ENCODE measurements at regions not wholly inside any gene's neighbourhood (a gene's known extent, or its start where the extent isn't known, plus 50 kb on each side); places are given as distances from the start of the nearest gene placed in this dataset.
"Not testable (repeated sequence)": the region's sequence is repeated elsewhere in the genome, so short reads cannot be mapped to it uniquely, and the experiment has no call there.

- TF ChIP-seq CTCF (IDR thresholded peaks at IDR 0.05; ENCODE audit: low read length) (no peak), EZH2 (IDR thresholded peaks at IDR 0.05; ENCODE audit: borderline replicate concordance, low read length) (no peak)
- Histone ChIP-seq H3K9me3 (ENCODE audit: low read length) (no peaks in the 10 kb centered on the region), H3F3A (ENCODE audit: insufficient read depth, low read length) (no peaks in the 10 kb centered on the region), H3K79me2 (ENCODE audit: insufficient read depth, low read length) (no peaks in the 10 kb centered on the region), H3K9me2 (ENCODE audit: low read depth, low read length) (no peaks in the 10 kb centered on the region), H3K4me2 (ENCODE audit: low read length) (no peak overlapping the region), H3K9ac (ENCODE audit: low read length) (no peak overlapping the region), H3K27me3 (ENCODE audit: insufficient read depth, low read length) (no peaks in the 10 kb centered on the region), H3K4me3 (ENCODE audit: low read depth, low read length, poor library complexity, severe bottlenecking) (no peak overlapping the region), H4K20me1 (ENCODE audit: insufficient read depth, low read length) (no peaks in the 10 kb centered on the region), H3K36me3 (ENCODE audit: insufficient read depth, low read length) (no peaks in the 10 kb centered on the region), H2AFZ (ENCODE audit: low read length) (no peak overlapping the region), H3K27ac (ENCODE audit: low read depth, low read length, poor library complexity, severe bottlenecking) (no peak overlapping the region), H3K4me1 (ENCODE audit: insufficient read depth, low read length, severe bottlenecking) (no peaks in the 10 kb centered on the region)
Observed at GRCh38 chr6:48658915-48659314, 547.9 kb upstream of the PTCHD4 start.

- no peaks in the 10 kb centered on the region for H3K27me3 ChIP-seq (ENCODE audit: insufficient read depth, low read length)
- no peaks in the 10 kb centered on the region for H3K9me3 ChIP-seq (ENCODE audit: low read length)
- H4K20me1 ChIP-seq (ENCODE audit: insufficient read depth, low read length): no peaks in the 10 kb centered on the region
- H3K4me2 ChIP-seq (ENCODE audit: low read length): no peak overlapping the region
- H3K9me2 ChIP-seq (ENCODE audit: low read depth, low read length): no peaks in the 10 kb centered on the region
- no peaks in the 10 kb centered on the region for H3K79me2 ChIP-seq (ENCODE audit: insufficient read depth, low read length)
- no peaks in the 10 kb centered on the region for H3K36me3 ChIP-seq (ENCODE audit: insufficient read depth, low read length)
- H3K4me3 ChIP-seq (ENCODE audit: low read depth, low read length, poor library complexity, severe bottlenecking): no peak overlapping the region
- H3F3A ChIP-seq (ENCODE audit: insufficient read depth, low read length): no peaks in the 10 kb centered on the region
- H3K9ac ChIP-seq (ENCODE audit: low read length): no peak overlapping the region
- H2AFZ ChIP-seq (ENCODE audit: low read length): no peak overlapping the region
- H3K4me1 ChIP-seq (ENCODE audit: insufficient read depth, low read length, severe bottlenecking): no peaks in the 10 kb centered on the region
- no peak overlapping the region for H3K27ac ChIP-seq (ENCODE audit: low read depth, low read length, poor library complexity, severe bottlenecking)
- TF ChIP-seq EZH2 (IDR thresholded peaks at IDR 0.05; ENCODE audit: borderline replicate concordance, low read length) (no peak), CTCF (IDR thresholded peaks at IDR 0.05; ENCODE audit: low read length) (no peak)
Observed at GRCh38 chr6:48641544-48641943, 530.5 kb upstream of the PTCHD4 start.

DNA sequence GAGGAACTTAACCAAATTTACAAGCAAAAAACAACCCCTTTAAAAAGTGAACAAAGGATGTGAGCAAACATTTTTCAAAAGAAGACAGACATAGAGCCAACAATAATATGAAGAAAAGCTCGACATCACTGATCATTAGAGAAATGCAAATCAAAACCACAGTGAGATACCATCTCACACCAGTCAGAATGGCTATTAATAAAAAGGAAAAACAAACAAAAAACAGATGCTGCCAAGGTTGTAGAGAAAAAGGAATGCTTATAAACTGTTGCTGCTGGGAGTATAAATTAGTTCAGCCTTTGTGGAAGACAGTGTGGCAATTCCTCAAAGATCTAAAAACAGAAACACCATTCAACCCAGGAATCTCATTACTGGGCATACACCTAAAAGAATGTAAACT is 527.8 kb upstream of the PTCHD4 start:
- H3K79me2 ChIP-seq (ENCODE audit: insufficient read depth, low read length); H3K9me3 ChIP-seq (ENCODE audit: low read length); H3K4me3 ChIP-seq (ENCODE audit: low read depth, low read length, poor library complexity, severe bottlenecking); H3K4me1 ChIP-seq (ENCODE audit: insufficient read depth, low read length, severe bottlenecking); H3K9me2 ChIP-seq (ENCODE audit: low read depth, low read length); H3K36me3 ChIP-seq (ENCODE audit: insufficient read depth, low read length); H3K4me2 ChIP-seq (ENCODE audit: low read length); H3K27ac ChIP-seq (ENCODE audit: low read depth, low read length, poor library complexity, severe bottlenecking); H4K20me1 ChIP-seq (ENCODE audit: insufficient read depth, low read length); H3K27me3 ChIP-seq (ENCODE audit: insufficient read depth, low read length); H3F3A ChIP-seq (ENCODE audit: insufficient read depth, low read length); H3K9ac ChIP-seq (ENCODE audit: low read length); H2AFZ ChIP-seq (ENCODE audit: low read length): not testable (repeated sequence)

GRCh38 chr6:48630511-48630910 is 519.5 kb upstream of the PTCHD4 start:
- H2AFZ ChIP-seq (ENCODE audit: low read length): no peak overlapping the region
- TF ChIP-seq CTCF (IDR thresholded peaks at IDR 0.05; ENCODE audit: low read length) (no peak), EZH2 (IDR thresholded peaks at IDR 0.05; ENCODE audit: borderline replicate concordance, low read length) (no peak)
- no peaks in the 10 kb centered on the region for H3F3A ChIP-seq (ENCODE audit: insufficient read depth, low read length)

More at GRCh38 chr6:48630511-48630910, 519.5 kb upstream of the PTCHD4 start:
- Histone ChIP-seq H3K9me3 (ENCODE audit: low read length) (no peaks in the 10 kb centered on the region), H3K4me1 (ENCODE audit: insufficient read depth, low read length, severe bottlenecking) (no peaks in the 10 kb centered on the region), H3K4me2 (ENCODE audit: low read length) (no peak overlapping the region), H3K36me3 (ENCODE audit: insufficient read depth, low read length) (no peaks in the 10 kb centered on the region), H3K9me2 (ENCODE audit: low read depth, low read length) (no peaks in the 10 kb centered on the region), H3K27ac (ENCODE audit: low read depth, low read length, poor library complexity, severe bottlenecking) (no peak overlapping the region), H3K9ac (ENCODE audit: low read length) (no peak overlapping the region), H3K4me3 (ENCODE audit: low read depth, low read length, poor library complexity, severe bottlenecking) (no peak overlapping the region), H3K79me2 (ENCODE audit: insufficient read depth, low read length) (no peaks in the 10 kb centered on the region), H4K20me1 (ENCODE audit: insufficient read depth, low read length) (no peaks in the 10 kb centered on the region), H3K27me3 (ENCODE audit: insufficient read depth, low read length) (no peaks in the 10 kb centered on the region)

Data from OCI-LY1 (cell line).